GM19324 (cell line): ENCODE measurements at regions not wholly inside any gene's neighbourhood (a gene's known extent, or its start where the extent isn't known, plus 50 kb on each side); places are given as distances from the start of the nearest gene placed in this dataset.
"Not testable (repeated sequence)": the region's sequence is repeated elsewhere in the genome, so short reads cannot be mapped to it uniquely, and the experiment has no call there.

ENCODE experiments used
- ATAC-seq: cut with Tn5 transposase; IDR thresholded peaks from one replicate; pipeline ENCODE4 v1.9.1; 2021; ENCODE audit warnings: mild to moderate bottlenecking, moderate library complexity; ENCODE audit not compliant: unreplicated experiment, low FRiP score

DNA sequence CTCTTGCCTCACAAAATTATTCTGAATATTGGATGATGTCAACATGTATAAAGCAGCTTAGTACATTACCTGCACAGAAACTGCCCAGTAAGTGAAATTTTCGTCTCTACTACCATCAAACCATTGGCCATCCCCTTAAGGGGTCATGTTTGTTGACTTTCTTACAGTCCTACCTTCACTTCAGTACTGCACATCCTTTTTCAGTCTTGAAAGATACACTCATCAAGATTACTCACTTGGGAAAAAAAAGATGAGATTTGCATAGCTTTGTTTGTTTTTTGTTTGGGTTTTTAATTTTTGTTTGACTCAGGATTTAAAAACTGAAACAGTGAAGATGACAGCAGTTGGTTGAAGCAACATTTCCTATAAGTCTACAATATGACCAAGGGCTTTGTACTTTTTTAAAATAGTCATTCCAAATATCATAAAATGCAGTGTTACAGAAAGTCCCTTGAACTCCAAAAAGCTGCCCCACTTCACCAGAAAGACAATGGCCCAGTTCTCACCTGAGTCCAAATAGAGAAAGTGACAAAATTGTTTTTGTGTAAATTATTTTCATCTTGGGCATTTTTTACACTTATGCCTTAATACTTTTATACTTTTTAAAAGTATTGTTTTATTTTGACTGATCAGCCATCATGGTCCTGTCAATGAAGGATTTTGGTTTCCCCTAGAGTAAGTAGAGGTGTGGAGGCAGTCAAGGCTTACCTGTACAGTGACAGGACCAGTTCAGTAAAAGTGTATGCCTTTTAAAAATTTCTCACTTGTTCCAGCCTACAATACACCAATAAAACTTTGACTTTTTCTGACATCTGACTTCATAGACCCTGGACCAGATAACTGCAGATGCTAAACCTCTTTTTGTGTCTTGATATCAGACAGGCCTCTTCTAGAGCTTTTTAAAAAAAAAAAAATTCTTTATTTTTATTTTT lies 59.7 kb upstream of the EDA2R start:
- no peak for ATAC-seq

DNA sequence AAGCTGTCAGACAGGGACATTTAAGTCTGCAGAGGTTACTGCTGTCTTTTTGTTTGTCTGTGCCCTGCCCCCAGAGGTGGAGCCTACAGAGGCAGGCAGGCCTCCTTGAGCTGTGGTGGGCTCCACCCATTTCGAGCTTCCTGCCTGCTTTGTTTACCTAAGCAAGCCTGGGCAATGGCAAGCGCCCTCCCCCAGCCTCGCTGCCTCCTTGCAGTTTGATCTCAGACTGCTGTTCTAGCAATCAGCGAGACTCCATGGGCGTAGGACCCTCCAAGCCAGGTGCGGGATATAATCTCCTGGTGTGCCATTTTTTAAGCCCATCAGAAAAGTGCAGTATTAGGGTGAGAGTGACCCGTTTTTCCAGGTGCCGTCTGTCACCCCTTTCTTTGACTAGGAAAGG lies 53.6 kb upstream of the EDA2R start:
- not testable (repeated sequence) for ATAC-seq
